ENCODE measurements at regions not wholly inside any gene's neighbourhood (a gene's known extent, or its start where the extent isn't known, plus 50 kb on each side); places are given as distances from the start of the nearest gene placed in this dataset.
A peak's percentile ranks its signal among the peaks of the same experiment; 100 is the strongest.

- H3K9ac ChIP-seq (ENCODE audit: low read length), result no peak overlapping the region
- peaks cover 5% of the 10 kb centered on the region for H3K9me3 ChIP-seq (ENCODE audit: control insufficient read depth, low read length)
- H2BK15ac ChIP-seq (ENCODE audit: low read depth, poor library complexity, severe bottlenecking), result no peak overlapping the region
- H2BK5ac ChIP-seq (ENCODE audit: low read depth, low read length, poor library complexity, severe bottlenecking), result no peak overlapping the region
- no peak overlapping the region for H4K91ac ChIP-seq (ENCODE audit: low read length)
- no peaks in the 10 kb centered on the region for H3K79me1 ChIP-seq (replicated peaks; ENCODE audit: low read length, poor library complexity, severe bottlenecking)
- H2BK120ac ChIP-seq (ENCODE audit: low read depth, low read length), result no peak overlapping the region
- H3K4me1 ChIP-seq (ENCODE audit: control insufficient read depth, insufficient read depth, low read depth, low read length), result no peaks in the 10 kb centered on the region
- H4K8ac ChIP-seq (ENCODE audit: low read length), result no peak overlapping the region
- no peak overlapping the region for H3K4me2 ChIP-seq (ENCODE audit: low read length, poor library complexity, severe bottlenecking)
- 91% methylated on average over 6 of the region's 6 CpGs for WGBS
- H3K18ac ChIP-seq (ENCODE audit: low read depth in 1 of 2, low read length in 2 of 2), result no peak overlapping the region
- no peak overlapping the region for H2AK5ac ChIP-seq (ENCODE audit: low read length, severe bottlenecking)
- H3K23ac ChIP-seq (ENCODE audit: low read length in 2 of 2), result no peak overlapping the region
- H2BK12ac ChIP-seq (ENCODE audit: low read length in 2 of 2), result no peak overlapping the region
- H3K14ac ChIP-seq (ENCODE audit: low read length in 2 of 2), result no peak overlapping the region
- H3K4ac ChIP-seq (ENCODE audit: low read depth in 1 of 2, low read length in 2 of 2), result no peak overlapping the region
- peaks cover 0 to 3% of the 10 kb centered on the region in 2 experiments for H3K36me3 ChIP-seq (ENCODE audit: control insufficient read depth in 1 of 2, insufficient read depth in 2 of 2, low read depth in 1 of 2, low read length in 2 of 2)
- no peak overlapping the region for H3K4me3 ChIP-seq (ENCODE audit: insufficient read depth in 1 of 2, low read depth in 1 of 2, low read length in 2 of 2)
- no peaks in the 10 kb centered on the region for H3K27me3 ChIP-seq (ENCODE audit: control insufficient read depth in 1 of 2, insufficient read depth in 1 of 2, low read length in 2 of 2)
- no peak for DNase-seq
- no peak overlapping the region for H2AFZ ChIP-seq (ENCODE audit: low read depth, low read length)
- no peak overlapping the region for H3K27ac ChIP-seq (ENCODE audit: low read length, poor library complexity, severe bottlenecking)
Measured at GRCh38 chr11:104365676-104366075, 201.7 kb upstream of the PDGFD start.

GRCh38 chr11:104361975-104362374 is 198.0 kb upstream of the PDGFD start:
- Histone ChIP-seq H3K18ac (ENCODE audit: low read depth in 1 of 2, low read length in 2 of 2) (no peak overlapping the region), H2BK120ac (ENCODE audit: low read depth, low read length) (no peak overlapping the region), H4K8ac (ENCODE audit: low read length) (no peak overlapping the region), H3K4me2 (ENCODE audit: low read length, poor library complexity, severe bottlenecking) (no peak overlapping the region), H3K79me1 (replicated peaks; ENCODE audit: low read length, poor library complexity, severe bottlenecking) (no peaks in the 10 kb centered on the region), H3K9me3 (ENCODE audit: control insufficient read depth, low read length) (peaks cover 3% of the 10 kb centered on the region), H3K23ac (ENCODE audit: low read length in 2 of 2) (no peak overlapping the region), H3K27me3 (ENCODE audit: control insufficient read depth in 1 of 2, insufficient read depth in 1 of 2, low read length in 2 of 2) (no peaks in the 10 kb centered on the region), H2BK12ac (ENCODE audit: low read length in 2 of 2) (no peak overlapping the region), H3K4ac (ENCODE audit: low read depth in 1 of 2, low read length in 2 of 2) (no peak overlapping the region), H4K91ac (ENCODE audit: low read length) (no peak overlapping the region), H3K36me3 (ENCODE audit: control insufficient read depth in 1 of 2, insufficient read depth in 2 of 2, low read depth in 1 of 2, low read length in 2 of 2) (peaks cover 0 to 3% of the 10 kb centered on the region in 2 experiments), H2BK15ac (ENCODE audit: low read depth, poor library complexity, severe bottlenecking) (no peak overlapping the region), H3K4me3 (ENCODE audit: insufficient read depth in 1 of 2, low read depth in 1 of 2, low read length in 2 of 2) (no peak overlapping the region), H3K27ac (ENCODE audit: low read length, poor library complexity, severe bottlenecking) (no peak overlapping the region), H2AFZ (ENCODE audit: low read depth, low read length) (no peak overlapping the region), H2AK5ac (ENCODE audit: low read length, severe bottlenecking) (no peak overlapping the region), H3K14ac (ENCODE audit: low read length in 2 of 2) (no peak overlapping the region), H3K9ac (ENCODE audit: low read length) (no peak overlapping the region), H3K4me1 (ENCODE audit: control insufficient read depth, insufficient read depth, low read depth, low read length) (no peaks in the 10 kb centered on the region), H2BK5ac (ENCODE audit: low read depth, low read length, poor library complexity, severe bottlenecking) (no peak overlapping the region)
- DNase-seq, result peak; percentile 7
- 63% methylated on average over 1 of the region's 1 CpG for WGBS

GRCh38 chr11:104352036-104352435 is 188.1 kb upstream of the PDGFD start:
- Histone ChIP-seq H3K4me2 (ENCODE audit: low read length, poor library complexity, severe bottlenecking) (no peak overlapping the region), H4K8ac (ENCODE audit: low read length) (no peak overlapping the region), H3K79me1 (replicated peaks; ENCODE audit: low read length, poor library complexity, severe bottlenecking) (no peaks in the 10 kb centered on the region), H2AK5ac (ENCODE audit: low read length, severe bottlenecking) (no peak overlapping the region), H2BK15ac (ENCODE audit: low read depth, poor library complexity, severe bottlenecking) (no peak overlapping the region), H2BK5ac (ENCODE audit: low read depth, low read length, poor library complexity, severe bottlenecking) (no peak overlapping the region), H3K9me3 (ENCODE audit: control insufficient read depth, low read length) (peaks cover 19% of the 10 kb centered on the region), H4K91ac (ENCODE audit: low read length) (no peak overlapping the region), H3K27me3 (ENCODE audit: control insufficient read depth in 1 of 2, insufficient read depth in 1 of 2, low read length in 2 of 2) (no peaks in the 10 kb centered on the region), H3K36me3 (ENCODE audit: control insufficient read depth in 1 of 2, insufficient read depth in 2 of 2, low read depth in 1 of 2, low read length in 2 of 2) (no peaks in the 10 kb centered on the region), H3K4ac (ENCODE audit: low read depth in 1 of 2, low read length in 2 of 2) (no peak overlapping the region), H3K4me3 (ENCODE audit: insufficient read depth in 1 of 2, low read depth in 1 of 2, low read length in 2 of 2) (no peak overlapping the region), H2BK12ac (ENCODE audit: low read length in 2 of 2) (no peak overlapping the region), H3K18ac (ENCODE audit: low read depth in 1 of 2, low read length in 2 of 2) (no peak overlapping the region), H3K14ac (ENCODE audit: low read length in 2 of 2) (no peak overlapping the region), H2AFZ (ENCODE audit: low read depth, low read length) (no peak overlapping the region), H3K4me1 (ENCODE audit: control insufficient read depth, insufficient read depth, low read depth, low read length) (no peaks in the 10 kb centered on the region), H2BK120ac (ENCODE audit: low read depth, low read length) (no peak overlapping the region), H3K9ac (ENCODE audit: low read length) (no peak overlapping the region), H3K27ac (ENCODE audit: low read length, poor library complexity, severe bottlenecking) (no peak overlapping the region), H3K23ac (ENCODE audit: low read length in 2 of 2) (no peak overlapping the region)
- no peak for DNase-seq
- WGBS, result 100% methylated on average over 2 of the region's 4 CpGs

GRCh38 chr11:104343578-104343977 is 179.6 kb upstream of the PDGFD start:
- Histone ChIP-seq H3K27ac (ENCODE audit: low read length, poor library complexity, severe bottlenecking) (no peak overlapping the region), H3K9me3 (ENCODE audit: control insufficient read depth, low read length) (no peaks in the 10 kb centered on the region), H3K4me2 (ENCODE audit: low read length, poor library complexity, severe bottlenecking) (no peak overlapping the region), H2BK120ac (ENCODE audit: low read depth, low read length) (no peak overlapping the region), H2BK15ac (ENCODE audit: low read depth, poor library complexity, severe bottlenecking) (no peak overlapping the region), H3K79me1 (replicated peaks; ENCODE audit: low read length, poor library complexity, severe bottlenecking) (no peaks in the 10 kb centered on the region), H3K9ac (ENCODE audit: low read length) (no peak overlapping the region), H3K36me3 (ENCODE audit: control insufficient read depth in 1 of 2, insufficient read depth in 2 of 2, low read depth in 1 of 2, low read length in 2 of 2) (no peaks in the 10 kb centered on the region), H3K4me3 (ENCODE audit: insufficient read depth in 1 of 2, low read depth in 1 of 2, low read length in 2 of 2) (no peak overlapping the region), H2AFZ (ENCODE audit: low read depth, low read length) (no peak overlapping the region), H3K18ac (ENCODE audit: low read depth in 1 of 2, low read length in 2 of 2) (no peak overlapping the region), H2BK5ac (ENCODE audit: low read depth, low read length, poor library complexity, severe bottlenecking) (no peak overlapping the region), H3K4me1 (ENCODE audit: control insufficient read depth, insufficient read depth, low read depth, low read length) (no peaks in the 10 kb centered on the region), H4K91ac (ENCODE audit: low read length) (no peak overlapping the region), H3K4ac (ENCODE audit: low read depth in 1 of 2, low read length in 2 of 2) (no peak overlapping the region), H2AK5ac (ENCODE audit: low read length, severe bottlenecking) (no peak overlapping the region), H4K8ac (ENCODE audit: low read length) (no peak overlapping the region), H3K23ac (ENCODE audit: low read length in 2 of 2) (no peak overlapping the region), H3K14ac (ENCODE audit: low read length in 2 of 2) (no peak overlapping the region), H3K27me3 (ENCODE audit: control insufficient read depth in 1 of 2, insufficient read depth in 1 of 2, low read length in 2 of 2) (no peaks in the 10 kb centered on the region), H2BK12ac (ENCODE audit: low read length in 2 of 2) (no peak overlapping the region)
- 100% methylated on average over 1 of the region's 1 CpG for WGBS
- DNase-seq, result peak; percentile 4
